Mesendoderm (in vitro differentiated cells): ENCODE measurements at regions not wholly inside any gene's neighbourhood (a gene's known extent, or its start where the extent isn't known, plus 50 kb on each side); places are given as distances from the start of the nearest gene placed in this dataset.

Experiments used
- DNase-seq: peaks from one replicate; pipeline ENCODE4 v3.0.0; 2013
- H2AK5ac ChIP-seq: 2 replicates; pipeline ENCODE4 v1.6.1; 2013; ENCODE audit warnings: low read length, inconsistent platforms
- H2BK120ac ChIP-seq: 2 replicates; pipeline ENCODE4 v1.6.1; 2013; ENCODE audit warnings: low read depth, mild to moderate bottlenecking, low read length, moderate library complexity, mixed read lengths
- H2BK15ac ChIP-seq: replicated peaks from 2 replicates; pipeline ENCODE4 v1.6.1; 2013; ENCODE audit warnings: low read depth, mild to moderate bottlenecking, moderate library complexity
- H2BK5ac ChIP-seq: 2 replicates; pipeline ENCODE4 v1.6.1; 2013; ENCODE audit warnings: low read length, inconsistent platforms
- H3K18ac ChIP-seq: 2 replicates; pipeline ENCODE4 v1.6.1; 2013; ENCODE audit warnings: mild to moderate bottlenecking, low read length, mixed read lengths
- H3K23ac ChIP-seq: one replicate; pipeline ENCODE4 v1.6.1; 2013; ENCODE audit warnings: low read length
- H3K27ac ChIP-seq: 2 replicates; pipeline ENCODE4 v1.5.1; 2013; ENCODE audit warnings: low read depth, mild to moderate bottlenecking, inconsistent platforms, low read length, moderate library complexity
- H3K27me3 ChIP-seq: 2 replicates; pipeline ENCODE4 v1.6.1; 2013; ENCODE audit warnings: low read length, control low read depth, mild to moderate bottlenecking, inconsistent platforms; ENCODE audit not compliant: insufficient read depth, poor library complexity
- H3K36me3 ChIP-seq: 2 replicates; pipeline ENCODE4 v1.6.1; 2013; ENCODE audit warnings: low read length, inconsistent platforms; ENCODE audit not compliant: control insufficient read depth, insufficient read depth
- H3K4ac ChIP-seq: one replicate; pipeline ENCODE4 v1.6.1; 2013; ENCODE audit warnings: low read depth, mild to moderate bottlenecking, low read length, moderate library complexity
- H3K4me1 ChIP-seq: 2 replicates; pipeline ENCODE4 v1.6.1; 2013; ENCODE audit warnings: low read depth, low read length, inconsistent platforms; ENCODE audit not compliant: control insufficient read depth
- H3K4me2 ChIP-seq: 2 replicates; pipeline ENCODE4 v1.6.1; 2013; ENCODE audit warnings: low read length
- H3K4me3 ChIP-seq: 2 replicates; pipeline ENCODE4 v1.5.1; 2013; ENCODE audit warnings: mild to moderate bottlenecking, low read length
- H3K56ac ChIP-seq: one replicate; pipeline ENCODE4 v1.6.1; 2013; ENCODE audit warnings: low read length
- H3K79me1 ChIP-seq: 2 replicates; pipeline ENCODE4 v1.6.1; 2013; ENCODE audit warnings: low read length, inconsistent platforms
- H3K79me2 ChIP-seq: 2 replicates; pipeline ENCODE4 v1.6.1; 2013; ENCODE audit warnings: mild to moderate bottlenecking, low read length; ENCODE audit not compliant: control insufficient read depth, insufficient read depth
- H3K9ac ChIP-seq: 2 replicates; pipeline ENCODE4 v1.6.1; 2013; ENCODE audit warnings: low read length, inconsistent platforms
- H4K5ac ChIP-seq: one replicate; pipeline ENCODE4 v1.6.1; 2013; ENCODE audit warnings: low read length
- H4K8ac ChIP-seq: one replicate; pipeline ENCODE4 v1.6.1; 2013; ENCODE audit warnings: low read depth, mild to moderate bottlenecking, control low read depth, low read length, moderate library complexity
- whole genome bisulfite sequencing: extraction: QIAGEN DNeasy Blood & Tissue Kit; methylation state at CpG from one replicate; pipeline ENCODE4 v1.1.7; 2013; ENCODE audit warnings: low lambda C conversion rate, missing lambda C conversion rate; ENCODE audit not compliant: insufficient coverage; ENCODE audit errors: extremely low coverage; 5-methylcytosine and 5-hydroxymethylcytosine counted together

DNA sequence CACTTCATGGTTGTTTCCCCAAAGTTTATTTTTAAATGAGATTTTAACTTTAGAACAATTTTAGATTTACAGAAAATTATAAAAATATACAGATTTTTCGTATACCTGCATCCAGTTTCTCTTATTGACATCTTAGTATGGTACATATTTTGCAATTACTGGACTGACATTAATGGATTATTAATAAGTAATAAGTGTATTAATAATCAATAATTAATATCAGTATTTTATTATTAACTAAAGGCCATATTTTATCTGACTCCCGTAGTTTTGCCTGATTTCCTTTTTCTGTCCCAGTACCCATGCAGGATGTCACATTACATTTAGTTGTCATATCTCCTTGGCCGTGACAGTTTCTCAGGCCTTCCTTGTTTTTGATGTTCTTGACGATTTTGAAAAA is 307.0 kb downstream of the C6orf118 start:
- Histone ChIP-seq H3K79me1 (no peaks in the 10 kb centered on the region), H3K9ac (no peak overlapping the region), H3K23ac (no peak overlapping the region), H2BK15ac (no peak overlapping the region), H3K36me3 (no peaks in the 10 kb centered on the region), H2BK5ac (no peak overlapping the region), H3K4ac (no peak overlapping the region), H2BK120ac (no peak overlapping the region), H3K56ac (no peak overlapping the region), H3K18ac (no peak overlapping the region), H4K5ac (no peak overlapping the region), H4K8ac (no peak overlapping the region), H3K27ac (no peak overlapping the region), H3K4me2 (no peak overlapping the region), H3K4me3 (no peak overlapping the region), H3K79me2 (no peaks in the 10 kb centered on the region), H2AK5ac (no peak overlapping the region), H3K27me3 (no peaks in the 10 kb centered on the region), H3K4me1 (no peaks in the 10 kb centered on the region)
- WGBS, result no CpG with 5 or more reads among the region's 4 CpGs
- no peak for DNase-seq

DNA sequence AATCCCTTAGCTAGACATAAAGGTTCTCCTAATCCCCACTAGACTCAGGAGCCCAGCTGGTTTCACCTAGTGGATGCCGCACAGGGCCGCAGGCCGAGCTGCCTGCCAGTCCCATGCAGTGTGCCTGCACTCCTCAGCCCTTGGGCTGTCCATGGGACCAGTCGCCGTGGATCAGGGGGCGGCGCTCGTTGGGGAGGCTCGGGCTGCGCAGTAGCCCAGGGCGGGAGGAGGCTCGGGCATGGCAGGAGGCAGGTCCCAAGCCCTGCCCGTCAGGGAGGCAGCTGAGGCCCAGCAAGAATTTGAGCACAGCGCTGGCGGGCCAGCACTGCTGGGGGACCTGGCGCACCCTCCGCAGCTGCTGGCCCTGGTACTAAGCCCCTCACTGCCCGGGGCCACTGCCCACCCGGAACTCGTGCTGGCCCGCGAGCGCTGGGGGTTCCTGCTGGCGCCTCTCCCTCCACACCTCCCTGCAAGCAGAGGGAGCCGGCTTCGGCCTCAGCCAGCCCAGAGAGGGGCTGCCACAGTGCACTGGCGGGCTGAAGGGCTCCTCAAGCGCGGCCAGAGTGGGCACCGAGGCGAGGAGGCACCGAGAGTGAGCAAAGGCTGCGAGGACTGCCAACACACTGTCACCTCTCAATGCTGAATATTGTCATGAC is 307.8 kb downstream of the C6orf118 start:
- H2BK120ac ChIP-seq, result no peak overlapping the region
- H2BK5ac ChIP-seq, result no peak overlapping the region
- no peak overlapping the region for H3K4ac ChIP-seq
- H2BK15ac ChIP-seq, result no peak overlapping the region
- no peaks in the 10 kb centered on the region for H3K36me3 ChIP-seq
- no peak overlapping the region for H3K4me3 ChIP-seq
- no peak for DNase-seq
- H3K79me1 ChIP-seq, result no peaks in the 10 kb centered on the region
- no peak overlapping the region for H3K9ac ChIP-seq
- H3K27me3 ChIP-seq, result no peaks in the 10 kb centered on the region
- no peak overlapping the region for H3K56ac ChIP-seq
- no peak overlapping the region for H2AK5ac ChIP-seq
- no peak overlapping the region for H4K5ac ChIP-seq
- no CpG with 5 or more reads among the region's 33 CpGs for WGBS
- H3K4me2 ChIP-seq, result no peak overlapping the region
- no peaks in the 10 kb centered on the region for H3K4me1 ChIP-seq
- H3K27ac ChIP-seq, result no peak overlapping the region
- no peaks in the 10 kb centered on the region for H3K79me2 ChIP-seq
- no peak overlapping the region for H4K8ac ChIP-seq
- no peak overlapping the region for H3K23ac ChIP-seq
- no peak overlapping the region for H3K18ac ChIP-seq

DNA sequence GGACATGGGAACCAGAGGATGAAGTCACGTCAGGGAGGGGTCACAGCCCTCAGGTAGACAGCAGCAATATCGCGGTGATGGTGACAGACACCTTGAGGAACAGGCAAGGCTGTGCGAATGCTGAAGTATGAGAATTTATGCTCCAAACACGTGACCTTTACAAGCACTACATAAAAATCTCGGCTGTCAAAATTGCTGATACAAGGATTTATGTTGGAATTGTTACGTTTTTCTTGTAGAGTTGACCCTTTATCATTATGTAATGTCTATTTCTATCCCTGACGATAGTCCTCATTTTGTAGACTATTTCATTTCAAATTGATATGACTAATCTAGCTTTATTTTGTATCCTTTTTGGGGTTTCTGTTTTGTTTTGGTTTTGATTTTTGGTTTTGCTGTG is 311.1 kb downstream of the C6orf118 start:
- Histone ChIP-seq H3K27me3 (no peaks in the 10 kb centered on the region), H2BK5ac (no peak overlapping the region), H3K18ac (no peak overlapping the region), H2AK5ac (no peak overlapping the region), H3K4me1 (no peaks in the 10 kb centered on the region), H4K5ac (no peak overlapping the region), H3K36me3 (no peaks in the 10 kb centered on the region), H3K27ac (no peak overlapping the region), H3K79me2 (no peaks in the 10 kb centered on the region), H3K4me2 (no peak overlapping the region), H3K9ac (no peak overlapping the region), H2BK15ac (no peak overlapping the region), H3K56ac (no peak overlapping the region), H2BK120ac (no peak overlapping the region), H3K4ac (no peak overlapping the region), H3K23ac (no peak overlapping the region), H4K8ac (no peak overlapping the region), H3K79me1 (no peaks in the 10 kb centered on the region), H3K4me3 (no peak overlapping the region)
- DNase-seq, result no peak
- WGBS, result no CpG with 5 or more reads among the region's 8 CpGs

GRCh38 chr6:164996838-164997237 is 312.6 kb downstream of the C6orf118 start:
- H3K4me3 ChIP-seq, result no peak overlapping the region
- H3K27ac ChIP-seq, result no peak overlapping the region
- no peaks in the 10 kb centered on the region for H3K79me2 ChIP-seq
- H3K4me1 ChIP-seq, result no peaks in the 10 kb centered on the region
- no peak overlapping the region for H3K9ac ChIP-seq
- H3K27me3 ChIP-seq, result no peaks in the 10 kb centered on the region
- H2AK5ac ChIP-seq, result no peak overlapping the region
- no peak overlapping the region for H2BK15ac ChIP-seq
- no peaks in the 10 kb centered on the region for H3K36me3 ChIP-seq
- no peak overlapping the region for H2BK5ac ChIP-seq
- no peak overlapping the region for H4K5ac ChIP-seq
- no peak overlapping the region for H3K4ac ChIP-seq
- H3K18ac ChIP-seq, result no peak overlapping the region
- no peak overlapping the region for H2BK120ac ChIP-seq
- H3K4me2 ChIP-seq, result no peak overlapping the region
- no peak overlapping the region for H3K23ac ChIP-seq
- no peak overlapping the region for H4K8ac ChIP-seq
- no CpG with 5 or more reads among the region's 6 CpGs for WGBS
- no peaks in the 10 kb centered on the region for H3K79me1 ChIP-seq
- DNase-seq, result no peak
- no peak overlapping the region for H3K56ac ChIP-seq

DNA sequence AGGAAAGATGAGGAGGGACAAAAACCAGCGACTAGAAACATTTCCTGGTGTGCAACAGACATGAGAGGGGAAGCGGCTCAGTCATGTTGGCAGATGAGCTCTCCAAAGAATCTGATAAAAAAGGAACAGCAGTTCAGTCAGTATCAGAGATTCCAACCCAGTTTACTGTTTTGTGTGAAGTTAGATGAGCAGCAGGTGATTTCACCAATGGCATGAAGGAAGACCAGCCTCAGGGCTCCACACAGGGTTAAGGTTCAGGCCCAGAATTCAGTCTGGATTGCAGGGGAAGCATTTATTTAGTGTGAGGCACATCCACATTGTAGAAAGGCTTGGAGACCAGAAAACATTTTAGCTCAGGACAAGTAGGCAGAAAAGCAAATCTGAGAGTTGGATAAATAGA is 317.8 kb downstream of the C6orf118 start:
- Histone ChIP-seq H2BK15ac (no peak overlapping the region), H3K79me1 (no peaks in the 10 kb centered on the region), H4K5ac (no peak overlapping the region), H4K8ac (no peak overlapping the region), H3K36me3 (no peaks in the 10 kb centered on the region), H3K27me3 (no peaks in the 10 kb centered on the region), H3K27ac (no peak overlapping the region), H3K56ac (no peak overlapping the region), H2BK120ac (no peak overlapping the region), H3K4me1 (no peaks in the 10 kb centered on the region), H3K79me2 (no peaks in the 10 kb centered on the region), H3K4ac (no peak overlapping the region), H3K18ac (no peak overlapping the region), H3K4me2 (no peak overlapping the region), H2BK5ac (no peak overlapping the region), H3K4me3 (no peak overlapping the region), H2AK5ac (no peak overlapping the region), H3K9ac (no peak overlapping the region), H3K23ac (no peak overlapping the region)
- WGBS, result no CpG with 5 or more reads among the region's 2 CpGs
- DNase-seq, result no peak

GRCh38 chr6:164990901-164991300 is 318.5 kb downstream of the C6orf118 start:
- H2BK5ac ChIP-seq, result no peak overlapping the region
- no peaks in the 10 kb centered on the region for H3K27me3 ChIP-seq
- H3K4me1 ChIP-seq, result no peaks in the 10 kb centered on the region
- no peak for DNase-seq
- no peaks in the 10 kb centered on the region for H3K79me2 ChIP-seq
- no peak overlapping the region for H3K18ac ChIP-seq
- no peak overlapping the region for H3K4me3 ChIP-seq
- H3K56ac ChIP-seq, result no peak overlapping the region
- no peak overlapping the region for H3K27ac ChIP-seq
- no peak overlapping the region for H3K9ac ChIP-seq
- no peak overlapping the region for H4K8ac ChIP-seq
- no CpG with 5 or more reads among the region's 2 CpGs for WGBS
- H2AK5ac ChIP-seq, result no peak overlapping the region
- H3K79me1 ChIP-seq, result no peaks in the 10 kb centered on the region
- no peak overlapping the region for H3K4ac ChIP-seq
- H2BK120ac ChIP-seq, result no peak overlapping the region
- H4K5ac ChIP-seq, result no peak overlapping the region
- H3K23ac ChIP-seq, result no peak overlapping the region
- H3K36me3 ChIP-seq, result no peaks in the 10 kb centered on the region
- H2BK15ac ChIP-seq, result no peak overlapping the region
- no peak overlapping the region for H3K4me2 ChIP-seq
